Endodermal cell (in vitro differentiated cells): ENCODE measurements at regions not wholly inside any gene's neighbourhood (a gene's known extent, or its start where the extent isn't known, plus 50 kb on each side); places are given as distances from the start of the nearest gene placed in this dataset.

ENCODE experiments used
- DNase-seq: peaks from one replicate; pipeline ENCODE4 v3.0.0-alpha.2; 2017
- H3K27ac ChIP-seq: 2 replicates; pipeline ENCODE4 v1.5.1; 2013; ENCODE audit warnings: mild to moderate bottlenecking, low read depth, low read length, moderate library complexity
- H3K27me3 ChIP-seq: 2 replicates; pipeline ENCODE4 v1.6.1; 2013; ENCODE audit warnings: mild to moderate bottlenecking, low read length, moderate library complexity; ENCODE audit not compliant: insufficient read depth, control insufficient read depth, poor library complexity, severe bottlenecking
- H3K36me3 ChIP-seq: 2 replicates; pipeline ENCODE4 v1.7.0; 2013; ENCODE audit warnings: mild to moderate bottlenecking, low read length, moderate library complexity; ENCODE audit not compliant: control insufficient read depth, insufficient read depth
- H3K4me1 ChIP-seq: one replicate; pipeline ENCODE4 v1.7.0; 2013; ENCODE audit warnings: low read length; ENCODE audit not compliant: control insufficient read depth, insufficient read depth
- H3K4me3 ChIP-seq: 2 replicates; pipeline ENCODE4 v1.5.1; 2013; ENCODE audit warnings: mild to moderate bottlenecking, low read length, moderate library complexity
- H3K9ac ChIP-seq: 2 replicates; pipeline ENCODE4 v1.6.1; 2013; ENCODE audit warnings: mild to moderate bottlenecking, low read length, moderate library complexity; ENCODE audit not compliant: poor library complexity, severe bottlenecking; ENCODE audit errors: extremely low read depth
- H3K9me3 ChIP-seq: 2 replicates; pipeline ENCODE4 v1.6.1; 2013; ENCODE audit warnings: mild to moderate bottlenecking, low read length, moderate library complexity; ENCODE audit not compliant: control insufficient read depth
- H3K27ac Mint-ChIP-seq: 2 replicates; pipeline ENCODE4 v1.8.0; 2020; ENCODE audit warnings: mixed read lengths
- H3K27me3 Mint-ChIP-seq: 2 replicates; pipeline ENCODE4 v1.8.0; 2021; ENCODE audit warnings: mild to moderate bottlenecking, mixed read lengths; ENCODE audit not compliant: insufficient read depth
- H3K36me3 Mint-ChIP-seq: 2 replicates; pipeline ENCODE4 v1.8.0; 2020; ENCODE audit warnings: low read depth, mixed read lengths
- H3K4me1 Mint-ChIP-seq: 2 replicates; pipeline ENCODE4 v1.8.0; 2020; ENCODE audit warnings: mixed read lengths
- H3K4me3 Mint-ChIP-seq: 2 replicates; pipeline ENCODE4 v1.8.0; 2020; ENCODE audit warnings: mild to moderate bottlenecking, moderate library complexity, mixed read lengths
- H3K9me3 Mint-ChIP-seq: 2 replicates; pipeline ENCODE4 v1.8.0; 2020; ENCODE audit warnings: mild to moderate bottlenecking, mixed read lengths
- WGBS, 2 experiments: methylation state at CpG; one replicate each; pipeline versions ENCODE4 v1.1.5 to v1.1.7; 2013; ENCODE audit warnings: missing lambda C conversion rate in 2 of 2, mixed read lengths in 1 of 2; ENCODE audit not compliant: insufficient coverage in 1 of 2, insufficient read length in 1 of 2; 5-methylcytosine and 5-hydroxymethylcytosine counted together
- TF ChIP-seq, protein P1 (sequence below): fragments of 200-600 bp; sonication (generic); conservative IDR thresholded peaks from 2 replicates; pipeline ENCODE4 v1.5.0; 2021; ENCODE audit warnings: antibody characterized with exemption, mild to moderate bottlenecking

DNA sequence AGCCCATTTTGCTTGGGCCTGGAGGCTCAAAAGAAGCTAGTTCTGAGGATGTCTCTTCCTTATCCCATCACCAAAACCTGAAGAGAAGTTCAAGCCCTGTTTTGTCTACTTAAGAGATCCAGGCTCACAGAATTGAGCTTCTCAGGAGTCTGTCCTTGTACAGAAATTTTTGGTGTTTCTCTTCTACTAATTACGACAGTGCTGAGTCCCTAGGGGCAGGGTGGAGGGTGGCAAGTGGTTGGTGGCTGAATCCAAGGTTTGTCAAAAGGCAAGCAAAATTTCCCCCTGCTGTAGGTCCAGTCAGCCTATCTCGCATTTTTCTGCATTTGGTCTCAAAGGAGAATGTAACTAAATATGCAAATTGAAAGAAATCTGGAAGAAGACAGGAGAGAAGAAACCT lies 377.9 kb downstream of the SMARCA1 start:
- Histone ChIP-seq H3K36me3 (no peaks in the 10 kb centered on the region), H3K9me3 (no peaks in the 10 kb centered on the region), H3K27ac (no peak overlapping the region), H3K9ac (no peak overlapping the region), H3K4me1 (no peaks in the 10 kb centered on the region), H3K4me3 (no peak overlapping the region), H3K27me3 (no peaks in the 10 kb centered on the region)
- 89% methylated on average over 2 of the region's 2 CpGs; no CpG with 5 or more reads in 1 of the 2 experiments for WGBS, 2 experiments
- Mint-ChIP-seq H3K4me3 (no peak overlapping the region), H3K4me1 (peaks cover 28% of the 10 kb centered on the region), H3K27me3 (no peaks in the 10 kb centered on the region), H3K9me3 (no peaks in the 10 kb centered on the region), H3K36me3 (no peaks in the 10 kb centered on the region), H3K27ac (no peak overlapping the region)
- DNase-seq, result no peak
- TF ChIP-seq, protein P1, sequence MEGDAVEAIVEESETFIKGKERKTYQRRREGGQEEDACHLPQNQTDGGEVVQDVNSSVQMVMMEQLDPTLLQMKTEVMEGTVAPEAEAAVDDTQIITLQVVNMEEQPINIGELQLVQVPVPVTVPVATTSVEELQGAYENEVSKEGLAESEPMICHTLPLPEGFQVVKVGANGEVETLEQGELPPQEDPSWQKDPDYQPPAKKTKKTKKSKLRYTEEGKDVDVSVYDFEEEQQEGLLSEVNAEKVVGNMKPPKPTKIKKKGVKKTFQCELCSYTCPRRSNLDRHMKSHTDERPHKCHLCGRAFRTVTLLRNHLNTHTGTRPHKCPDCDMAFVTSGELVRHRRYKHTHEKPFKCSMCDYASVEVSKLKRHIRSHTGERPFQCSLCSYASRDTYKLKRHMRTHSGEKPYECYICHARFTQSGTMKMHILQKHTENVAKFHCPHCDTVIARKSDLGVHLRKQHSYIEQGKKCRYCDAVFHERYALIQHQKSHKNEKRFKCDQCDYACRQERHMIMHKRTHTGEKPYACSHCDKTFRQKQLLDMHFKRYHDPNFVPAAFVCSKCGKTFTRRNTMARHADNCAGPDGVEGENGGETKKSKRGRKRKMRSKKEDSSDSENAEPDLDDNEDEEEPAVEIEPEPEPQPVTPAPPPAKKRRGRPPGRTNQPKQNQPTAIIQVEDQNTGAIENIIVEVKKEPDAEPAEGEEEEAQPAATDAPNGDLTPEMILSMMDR, result no peak

- 77 to 80% methylated on average over 4 to 5 of the region's 6 CpGs for WGBS, 2 experiments
- Histone ChIP-seq H3K27ac (no peak overlapping the region), H3K9ac (no peak overlapping the region), H3K9me3 (no peaks in the 10 kb centered on the region), H3K4me3 (no peak overlapping the region), H3K27me3 (no peaks in the 10 kb centered on the region), H3K4me1 (no peaks in the 10 kb centered on the region), H3K36me3 (no peaks in the 10 kb centered on the region)
- H3K4me1 Mint-ChIP-seq, result peaks cover 32% of the 10 kb centered on the region
- H3K4me3 Mint-ChIP-seq, result no peak overlapping the region
- no peak overlapping the region for H3K27ac Mint-ChIP-seq
- no peaks in the 10 kb centered on the region for H3K9me3 Mint-ChIP-seq
- no peaks in the 10 kb centered on the region for H3K27me3 Mint-ChIP-seq
- TF ChIP-seq, protein P1, result no peak
- H3K36me3 Mint-ChIP-seq, result no peaks in the 10 kb centered on the region
- DNase-seq, result no peak
These were observed 378.9 kb downstream of the SMARCA1 start for GRCh38 chrX:129144172-129145038.

DNA sequence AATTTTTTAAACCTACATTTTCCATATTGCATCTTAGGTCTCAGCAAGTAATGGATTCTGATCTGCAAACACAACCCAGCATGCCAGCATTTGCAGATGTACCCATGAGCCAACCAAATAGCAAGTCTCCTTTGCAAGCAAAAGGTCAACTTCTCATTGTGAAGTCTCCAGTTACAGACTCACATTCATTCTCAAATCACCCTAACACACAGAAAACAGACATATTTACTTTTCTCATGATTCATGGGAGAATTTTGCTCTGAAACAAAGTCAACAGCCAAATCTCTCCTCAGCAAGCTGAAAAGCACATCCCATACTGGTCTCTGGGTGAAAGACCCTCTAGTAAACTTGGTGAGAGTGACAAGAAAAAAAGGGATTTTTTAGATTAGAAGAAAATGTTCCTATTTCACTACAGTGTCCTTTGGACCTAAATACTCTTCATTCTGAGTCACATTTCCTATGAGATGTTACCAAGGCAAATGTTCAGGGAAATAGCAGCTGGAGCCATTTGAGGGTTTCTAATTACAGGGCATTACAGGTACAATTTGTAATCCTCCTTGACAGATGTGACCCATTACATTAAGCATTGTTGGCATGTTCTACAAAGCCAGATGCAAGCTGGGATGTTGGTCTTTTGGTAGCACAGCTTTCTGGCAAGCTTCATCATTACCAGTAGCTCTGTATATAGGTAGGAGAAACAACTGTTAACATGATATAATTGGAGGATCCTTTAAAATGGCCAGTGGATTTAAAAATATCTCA lies 383.3 kb downstream of the SMARCA1 start:
- Histone ChIP-seq H3K27ac (no peak overlapping the region), H3K4me1 (no peaks in the 10 kb centered on the region), H3K4me3 (no peak overlapping the region), H3K9me3 (no peaks in the 10 kb centered on the region), H3K27me3 (no peaks in the 10 kb centered on the region), H3K36me3 (no peaks in the 10 kb centered on the region), H3K9ac (no peak overlapping the region)
- no peaks in the 10 kb centered on the region for H3K27me3 Mint-ChIP-seq
- DNase-seq, result no peak
- peaks cover 23% of the 10 kb centered on the region for H3K4me1 Mint-ChIP-seq
- H3K4me3 Mint-ChIP-seq, result no peak overlapping the region
- no peaks in the 10 kb centered on the region for H3K36me3 Mint-ChIP-seq
- H3K27ac Mint-ChIP-seq, result no peak overlapping the region
- TF ChIP-seq, protein P1, result no peak
- H3K9me3 Mint-ChIP-seq, result no peaks in the 10 kb centered on the region
